Astrocyte of the spinal cord (primary cell): ENCODE measurements at regions not wholly inside any gene's neighbourhood (a gene's known extent, or its start where the extent isn't known, plus 50 kb on each side); places are given as distances from the start of the nearest gene placed in this dataset.
A peak's percentile ranks its signal among the peaks of the same experiment; 100 is the strongest.

Experiments
- DNase-seq: peaks from one replicate; pipeline ENCODE4 v3.0.0; 2011; ENCODE audit warnings: low read depth, low spot score
- H3K4me3 ChIP-seq: 2 replicates; pipeline ENCODE4 v1.5.1; 2011; ENCODE audit warnings: low read depth, mild to moderate bottlenecking, low read length, moderate library complexity
- CTCF ChIP-seq: IDR thresholded peaks from 2 replicates; pipeline ENCODE4 v1.5.1; 2012; ENCODE audit warnings: low read depth, mild to moderate bottlenecking, low read length, inconsistent platforms
- in situ Hi-C: cut with HindIII; loops from 2 replicates; pipeline ENCODE4 v1.10.0; 2017; ENCODE audit warnings: low sequenced_read_pairs

DNA sequence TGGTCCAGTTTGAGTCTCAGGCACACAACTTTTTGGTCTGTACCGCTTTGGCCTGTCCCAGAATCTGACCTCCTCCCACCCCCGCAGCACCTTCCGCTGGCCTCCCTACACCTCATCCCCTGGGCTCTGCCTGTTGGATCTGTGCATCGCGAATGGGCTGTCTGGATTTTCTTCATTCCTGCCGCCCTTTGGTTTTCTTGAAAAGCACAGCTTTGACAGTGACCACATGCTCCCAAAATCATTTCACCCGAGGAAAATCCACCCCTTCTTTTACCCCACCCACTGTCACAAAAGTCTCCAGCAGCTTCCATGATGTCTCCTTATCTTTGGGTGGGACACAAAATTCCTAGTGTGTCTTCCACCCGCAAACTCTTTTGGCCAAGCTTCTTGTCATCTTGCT, 65.0 kb upstream of the SSX2IP start:
- TF ChIP-seq CTCF: no peak
- no peak for DNase-seq
- in situ Hi-C loops: no loop called here
- H3K4me3 ChIP-seq: no peak overlapping the region

DNA sequence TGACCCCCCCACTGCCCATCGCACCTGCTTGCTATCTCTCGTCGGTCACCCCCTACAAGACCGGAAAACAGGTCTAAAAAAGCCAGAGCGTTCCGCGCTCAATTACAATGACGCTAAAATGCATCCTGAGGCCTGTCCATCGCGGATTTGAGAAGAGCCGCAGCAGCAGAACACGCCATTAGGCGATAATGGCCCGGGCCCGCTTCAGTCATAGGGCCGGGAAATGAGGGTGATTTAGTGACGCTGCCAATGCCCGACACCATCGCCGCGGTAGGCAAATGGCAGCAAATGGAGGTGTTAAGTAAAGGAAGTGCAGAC, 64.1 kb upstream of the SSX2IP start:
- in situ Hi-C loops: no loop called here
- no peak for TF ChIP-seq CTCF
- no peak for DNase-seq
- H3K4me3 ChIP-seq: no peak overlapping the region

- peak; percentile 69 for DNase-seq
- in situ Hi-C loops: no loop called here
- TF ChIP-seq CTCF: peak; percentile 96
- no peak overlapping the region for H3K4me3 ChIP-seq
Observed at GRCh38 chr1:84753516-84754385, 63.5 kb upstream of the SSX2IP start.

DNA sequence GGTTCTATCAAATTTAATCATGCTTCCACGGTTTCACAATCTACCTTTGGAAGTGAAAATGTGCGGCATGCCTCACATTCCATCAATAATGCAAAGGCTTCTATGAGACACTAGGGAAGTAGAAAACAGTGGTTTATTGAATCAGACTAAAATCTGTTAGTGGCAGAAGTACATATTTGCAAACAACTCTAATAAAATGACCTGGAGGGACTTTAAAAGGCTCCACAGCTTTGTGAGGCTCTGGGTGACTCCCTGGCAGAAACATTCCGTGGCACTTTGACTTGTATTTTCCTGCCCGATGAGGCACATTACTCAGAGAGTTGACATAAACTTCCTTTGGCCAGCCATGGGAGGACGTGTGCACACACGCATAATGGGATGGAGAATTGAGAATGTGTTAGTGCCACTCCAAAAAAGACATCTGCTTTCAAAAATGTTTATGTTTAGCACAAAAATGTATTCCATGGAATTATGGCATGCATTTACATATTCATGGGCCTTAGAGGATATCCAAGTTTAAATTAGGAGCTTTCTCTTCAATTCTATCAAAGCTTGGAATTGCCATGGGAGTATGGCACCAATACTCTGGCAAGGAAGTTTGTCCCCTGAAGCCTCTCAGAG, 60.0 kb upstream of the SSX2IP start:
- in situ Hi-C loops: no loop called here
- TF ChIP-seq CTCF: no peak
- no peak overlapping the region for H3K4me3 ChIP-seq
- no peak for DNase-seq

DNA sequence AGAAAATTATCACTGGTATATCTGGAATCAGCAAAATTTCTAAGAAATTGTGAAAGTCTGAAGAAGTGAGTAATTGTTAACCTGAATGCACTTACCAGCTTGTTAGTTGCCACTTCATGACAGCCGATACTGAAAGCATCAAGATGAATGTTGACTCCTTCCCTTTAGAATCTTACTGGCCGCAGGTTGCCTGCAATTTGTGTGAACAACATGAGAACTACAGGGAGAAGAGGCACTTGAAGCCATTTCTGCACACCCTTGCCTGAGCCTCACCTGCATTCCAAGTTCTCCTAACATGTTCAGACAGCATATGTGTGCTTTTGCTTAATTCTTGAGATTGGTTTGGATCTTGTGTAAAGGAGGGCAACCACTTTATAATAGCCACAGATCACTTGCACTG, 59.2 kb upstream of the SSX2IP start:
- in situ Hi-C loops: no loop called here
- TF ChIP-seq CTCF: no peak
- DNase-seq: no peak
- no peak overlapping the region for H3K4me3 ChIP-seq

- no peak for DNase-seq
- no peak for TF ChIP-seq CTCF
- no peak overlapping the region for H3K4me3 ChIP-seq
- in situ Hi-C loops: no loop called here
Observed at GRCh38 chr1:84748364-84748763, 58.1 kb upstream of the SSX2IP start.
